ENCODE measurements at regions not wholly inside any gene's neighbourhood (a gene's known extent, or its start where the extent isn't known, plus 50 kb on each side); places are given as distances from the start of the nearest gene placed in this dataset.

- no peaks in the 10 kb centered on the region for H3K79me2 ChIP-seq (ENCODE audit: control insufficient read depth, insufficient read depth, low read length)
- FAIRE-seq (no peak), ATAC-seq (no peak), DNase-seq (ENCODE audit: extremely low read depth in 1 of 4, low spot score in 3 of 4) (no peak)
- in situ Hi-C loops (cut with MboI) (no loop called here), intact Hi-C loops (cut with micrococcal nuclease) (no loop called here)
- ChIA-PET POLR2A (interaction anchor here (0.5 to 1.2 kb wide), 3 partner anchors 79 to 628 kb away, joined by 3 read pairs; no protein-coding TSS in a partner anchor), CTCF (ENCODE audit: low intra/inter-chr PET ratio) (no interaction called here)
- no peak overlapping the region for H3K9ac ChIP-seq (ENCODE audit: insufficient read depth in 1 of 2, low read depth in 2 of 2, low read length in 2 of 2)
- H3K9me1 ChIP-seq (ENCODE audit: control insufficient read depth, insufficient read depth, low read length) = no peaks in the 10 kb centered on the region
- H3K36me3 ChIP-seq (ENCODE audit: control insufficient read depth, insufficient read depth, low read length) = no peaks in the 10 kb centered on the region
- no peaks in the 10 kb centered on the region for H3K9me3 ChIP-seq (replicated peaks; ENCODE audit: control insufficient read depth, insufficient read depth, low read depth, low read length)
- H3K27ac ChIP-seq (ENCODE audit: extremely low read depth, low read depth, low read length) = no peak overlapping the region
- no peak overlapping the region for H3K4me3 ChIP-seq
- H2AFZ ChIP-seq (ENCODE audit: low read depth, low read length) = no peak overlapping the region
- no peak overlapping the region for H3K4me2 ChIP-seq (ENCODE audit: insufficient read depth, low read length)
- no peaks in the 10 kb centered on the region for H4K20me1 ChIP-seq (replicated peaks; ENCODE audit: control insufficient read depth, insufficient read depth, low read length)
- 0% methylated on average over 4 of the region's 4 CpGs for WGBS (ENCODE audit: insufficient coverage, low coverage, missing lambda C conversion rate)
- no peaks in the 10 kb centered on the region for H3K4me1 ChIP-seq (replicated peaks in 1 of 2; ENCODE audit: control insufficient read depth in 2 of 2, insufficient read depth in 2 of 2, low read length in 2 of 2)
- no peaks in the 10 kb centered on the region for H3K27me3 ChIP-seq (ENCODE audit: control insufficient read depth in 2 of 2, insufficient read depth in 2 of 2, low read length in 2 of 2)
- no TSS peak for BruUV-seq (replicated peaks)
- TF ChIP-seq NCOA2 (IDR thresholded peaks at IDR 0.05; ENCODE audit: partially characterized antibody in 2 of 2) (no peak), MAFF (IDR thresholded peaks at IDR 0.05; ENCODE audit: low read length) (no peak), XRCC5 (IDR thresholded peaks at IDR 0.05; ENCODE audit: low read depth, low read length) (no peak), PTRF (tag; IDR thresholded peaks at IDR 0.05) (no peak), ATF7 (IDR thresholded peaks at IDR 0.05) (no peak), MITF (IDR thresholded peaks at IDR 0.05) (no peak), HDAC8 (tag; IDR thresholded peaks at IDR 0.05) (no peak), KLF6 (CRISPR knock-in tag; IDR thresholded peaks at IDR 0.05; ENCODE audit: borderline replicate concordance) (no peak), ZNF24 (IDR thresholded peaks at IDR 0.05) (no peak), REST (IDR thresholded peaks at IDR 0.05; ENCODE audit: borderline replicate concordance) (no peak), REST (CRISPR knock-in tag; IDR thresholded peaks at IDR 0.05; ENCODE audit: low read depth) (no peak), ZNF174 (CRISPR knock-in tag; IDR thresholded peaks at IDR 0.05) (no peak), RBM22 (IDR thresholded peaks at IDR 0.05; ENCODE audit: low read depth, low read length, poor library complexity, severe bottlenecking) (no peak), LCOR (CRISPR knock-in tag; IDR thresholded peaks at IDR 0.05) (no peak)
Observed at GRCh38 chr3:69566275-69566674, 173.0 kb upstream of the MITF start.
